NCI-H774 (cell line): ENCODE measurements at regions not wholly inside any gene's neighbourhood (a gene's known extent, or its start where the extent isn't known, plus 50 kb on each side); places are given as distances from the start of the nearest gene placed in this dataset.

ENCODE experiments used
- DNase-seq: peaks from one replicate; lab custom pipeline; 2025; lab: John Stamatoyannopoulos, UW

DNA sequence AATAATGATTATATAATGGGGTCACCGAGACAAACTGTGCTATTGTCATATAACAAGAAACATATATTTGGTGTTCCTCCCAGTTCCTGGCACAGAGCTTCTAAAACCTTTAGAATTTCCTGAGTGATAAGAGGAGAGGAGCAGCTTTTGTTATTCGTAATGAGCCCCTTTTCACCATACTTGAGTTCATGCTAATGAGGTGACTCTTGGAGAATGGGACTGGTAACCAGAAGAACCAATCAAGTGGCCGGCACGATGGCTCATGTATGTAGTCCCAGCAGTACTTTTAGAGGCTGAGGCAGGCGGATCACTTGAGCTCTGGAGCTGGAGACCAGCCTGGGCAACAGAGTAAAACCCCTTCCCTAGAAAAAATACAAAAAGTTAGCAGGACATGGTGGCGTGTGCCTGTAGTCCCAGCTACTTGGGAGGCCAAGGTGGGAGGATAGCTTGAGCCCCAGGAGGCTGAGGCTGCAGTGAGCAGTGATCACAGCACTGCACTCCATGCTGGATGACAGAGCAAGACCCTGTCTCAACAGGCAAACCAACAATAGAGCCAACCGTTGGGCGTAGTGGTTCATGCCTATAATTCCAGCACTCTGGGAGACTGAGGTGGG, 62.7 kb upstream of the FTH1 start:
- DNase-seq = no peak

DNA sequence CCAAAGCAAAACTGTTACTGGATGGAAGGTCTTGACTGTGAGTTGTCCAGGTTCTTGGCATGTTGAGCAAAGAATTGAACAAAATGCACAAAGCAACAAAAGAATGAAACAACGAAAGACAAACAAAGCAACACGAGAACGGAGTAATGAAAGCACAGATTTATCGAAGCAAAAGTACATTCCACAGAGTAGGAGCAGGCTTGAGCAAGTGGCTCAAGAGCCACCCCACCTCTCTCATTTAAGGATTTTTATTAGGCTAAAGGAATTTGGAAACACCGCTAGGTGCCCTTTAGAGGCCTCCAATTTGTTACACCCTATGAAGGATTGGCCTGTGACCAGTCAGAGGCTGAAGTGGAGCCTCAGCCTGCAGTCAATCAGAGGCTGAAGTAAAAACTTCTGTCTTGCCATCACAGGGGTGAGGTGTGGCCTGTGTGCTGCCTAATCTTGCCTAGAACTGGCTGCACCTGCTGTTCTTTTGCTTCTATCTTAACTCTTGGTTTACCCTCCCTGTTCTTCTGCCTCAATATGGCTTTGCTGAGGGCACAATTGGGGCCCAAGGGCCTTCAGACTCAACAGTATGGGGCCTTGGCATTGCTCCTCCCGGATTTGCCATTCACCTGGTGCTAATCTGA, 59.4 kb upstream of the FTH1 start:
- DNase-seq = no peak

DNA sequence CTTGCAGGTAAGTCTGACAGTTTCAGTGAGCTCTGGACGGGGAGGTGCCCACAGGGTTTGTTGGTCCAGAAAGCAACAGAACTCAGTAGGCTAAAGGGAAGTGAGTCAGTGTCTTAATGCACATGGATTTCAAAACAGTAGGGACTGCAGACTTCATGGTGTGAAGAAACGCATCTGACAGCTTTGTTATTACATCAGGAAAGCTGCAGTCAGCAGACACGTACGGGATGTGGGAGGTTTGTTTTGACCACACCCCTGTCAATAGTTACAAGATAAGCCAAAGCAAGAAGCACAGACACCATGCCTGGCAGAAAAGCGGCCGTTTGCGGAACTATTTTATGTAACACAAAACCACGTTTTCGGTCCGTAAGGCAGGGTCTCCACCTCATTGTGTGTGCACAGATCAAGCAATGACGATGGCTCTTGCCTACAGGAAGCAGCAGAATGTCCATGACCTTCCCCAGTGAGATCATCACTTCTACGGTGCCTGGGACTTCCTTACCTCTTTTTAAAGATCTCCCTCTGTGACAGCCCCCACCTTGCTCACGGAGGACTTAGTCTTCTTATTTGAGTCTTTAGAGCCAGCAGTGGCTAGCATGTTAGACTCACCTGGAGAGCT, 58.2 kb upstream of the FTH1 start:
- DNase-seq = no peak

DNA sequence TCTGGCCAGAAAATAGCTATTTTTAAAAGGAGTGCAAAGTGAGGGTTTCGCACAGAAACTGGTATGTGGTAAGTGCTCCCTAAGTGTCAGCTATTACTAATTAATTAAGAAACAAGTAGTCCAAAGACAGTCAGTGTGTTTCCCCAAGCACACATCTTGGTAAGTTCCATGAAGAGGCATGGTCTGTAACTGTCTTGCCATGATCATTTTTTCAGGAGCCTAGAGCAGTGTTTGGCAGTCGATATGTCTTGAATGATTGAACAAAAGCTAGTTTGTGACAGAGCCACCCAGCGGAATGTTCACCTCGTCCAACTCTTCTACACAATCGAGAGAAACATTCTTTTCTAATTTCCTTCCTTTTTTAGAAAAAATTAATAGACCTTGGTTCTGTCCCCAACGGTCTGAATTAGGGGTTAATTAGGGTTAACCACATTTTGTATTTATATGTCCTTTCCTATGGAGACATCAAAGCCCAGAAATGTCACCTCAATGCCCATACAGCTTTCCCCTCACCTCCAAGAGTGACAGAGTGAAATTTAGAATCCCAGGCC, 57.6 kb upstream of the FTH1 start:
- no peak for DNase-seq

DNA sequence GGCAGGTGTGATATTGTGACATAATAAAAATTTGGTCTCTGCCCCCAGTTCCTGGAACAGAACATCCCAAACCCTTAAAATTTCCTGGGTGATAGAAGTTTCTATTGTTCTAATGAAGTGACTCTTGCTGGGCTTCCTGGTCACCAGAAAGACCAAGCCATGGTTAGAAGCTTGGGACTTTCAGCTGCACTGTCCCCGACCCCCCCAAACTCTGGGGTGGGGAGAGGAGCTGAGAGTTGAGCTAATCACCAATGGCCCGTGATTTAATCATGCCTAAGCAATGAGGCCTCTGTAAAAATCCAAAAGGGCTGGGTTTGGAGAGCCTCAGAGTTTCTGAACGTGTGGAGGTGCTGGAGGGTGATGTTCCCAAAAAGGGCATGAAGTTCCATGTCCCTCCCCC, 54.8 kb upstream of the FTH1 start:
- no peak for DNase-seq

DNA sequence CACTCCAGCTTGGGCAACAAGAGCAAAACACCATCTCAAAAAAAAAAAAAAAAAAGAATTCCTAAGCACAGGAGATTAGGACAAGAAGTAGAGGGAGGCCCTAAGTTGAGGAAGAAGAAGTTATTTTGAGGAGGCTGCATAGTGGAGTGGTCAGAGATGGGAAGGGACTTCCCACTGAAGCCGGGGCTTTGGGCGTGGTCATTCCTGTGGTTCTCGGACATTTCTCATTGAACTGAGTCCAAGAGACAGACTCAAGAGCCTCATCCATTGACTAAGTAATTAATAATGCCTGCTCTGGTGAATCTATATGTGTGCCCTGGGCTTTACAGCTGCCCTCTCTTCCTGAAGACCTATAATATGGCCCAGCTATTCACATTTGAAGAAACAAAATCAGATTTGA, 53.2 kb upstream of the FTH1 start:
- no peak for DNase-seq

DNA sequence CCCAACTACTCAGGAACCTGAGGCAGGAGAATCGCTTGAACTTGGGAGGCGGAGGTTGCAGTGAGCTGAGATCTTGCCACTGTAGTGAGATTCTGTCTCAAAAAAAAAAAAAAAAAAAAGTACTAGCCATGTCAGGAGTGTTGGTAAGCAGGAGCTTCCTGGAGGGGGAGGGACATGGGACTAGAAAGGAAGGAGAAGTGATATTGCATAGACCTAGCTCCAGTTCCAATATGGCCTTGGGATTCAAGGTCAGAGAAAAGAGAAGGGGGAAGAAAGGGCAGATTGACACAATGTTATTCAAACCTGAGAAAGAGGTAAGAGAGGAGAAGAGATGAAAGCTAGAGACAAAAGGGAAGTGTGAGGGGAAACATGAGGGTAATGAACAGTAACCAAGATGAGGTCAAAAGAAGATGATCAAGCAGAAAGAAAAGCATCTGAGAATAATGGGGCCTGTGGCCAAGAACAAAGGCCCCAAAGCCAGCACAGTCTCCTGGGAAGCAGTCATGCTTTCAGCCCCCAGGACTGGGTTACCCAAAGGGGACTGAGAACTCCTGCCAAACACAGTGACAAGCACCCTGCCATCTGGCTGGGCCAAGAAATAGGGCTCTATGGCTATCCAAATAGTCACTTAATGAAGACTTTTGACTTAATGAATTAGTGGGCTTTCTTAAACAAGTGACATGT, 51.7 kb upstream of the FTH1 start:
- no peak for DNase-seq

DNA sequence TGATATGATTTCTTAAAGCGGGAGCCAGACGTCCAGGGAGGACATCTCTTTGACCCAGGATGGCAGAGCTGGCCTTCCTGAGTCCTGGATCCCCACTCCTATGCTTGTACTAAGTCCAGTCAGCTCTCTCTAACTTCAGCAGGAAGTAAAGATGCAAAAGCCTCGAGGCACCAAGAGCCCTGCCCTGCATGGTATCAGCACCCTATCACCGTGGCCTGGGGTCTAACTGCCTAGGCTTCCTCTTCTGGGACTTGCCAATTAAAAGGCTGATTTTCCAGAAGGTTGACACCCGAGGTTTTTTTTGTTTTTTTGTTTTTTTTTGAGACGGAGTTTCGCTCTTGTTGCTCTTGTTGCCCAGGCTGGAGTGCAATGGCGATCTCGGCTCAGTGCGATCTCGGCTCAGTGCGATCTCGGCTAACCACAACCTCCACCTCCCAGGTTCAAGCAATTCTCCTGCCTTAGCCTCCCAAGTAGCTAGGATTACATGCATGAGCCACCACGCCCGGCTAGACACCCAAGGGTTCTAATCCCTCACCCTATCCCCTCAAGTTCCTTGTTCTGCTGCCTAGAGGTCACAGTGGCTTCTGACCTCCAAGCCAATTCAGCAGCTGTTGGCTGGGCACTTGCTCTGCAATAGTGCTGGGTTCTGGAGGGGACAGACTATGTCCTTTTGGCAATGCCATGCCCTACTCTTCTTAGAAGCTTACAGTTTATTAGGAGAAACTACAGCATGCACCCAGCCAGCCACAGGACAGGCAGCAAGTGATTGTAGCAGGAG, 50.6 kb upstream of the FTH1 start:
- no peak for DNase-seq
